ENCODE measurements at regions not wholly inside any gene's neighbourhood (a gene's known extent, or its start where the extent isn't known, plus 50 kb on each side); places are given as distances from the start of the nearest gene placed in this dataset.

DNA sequence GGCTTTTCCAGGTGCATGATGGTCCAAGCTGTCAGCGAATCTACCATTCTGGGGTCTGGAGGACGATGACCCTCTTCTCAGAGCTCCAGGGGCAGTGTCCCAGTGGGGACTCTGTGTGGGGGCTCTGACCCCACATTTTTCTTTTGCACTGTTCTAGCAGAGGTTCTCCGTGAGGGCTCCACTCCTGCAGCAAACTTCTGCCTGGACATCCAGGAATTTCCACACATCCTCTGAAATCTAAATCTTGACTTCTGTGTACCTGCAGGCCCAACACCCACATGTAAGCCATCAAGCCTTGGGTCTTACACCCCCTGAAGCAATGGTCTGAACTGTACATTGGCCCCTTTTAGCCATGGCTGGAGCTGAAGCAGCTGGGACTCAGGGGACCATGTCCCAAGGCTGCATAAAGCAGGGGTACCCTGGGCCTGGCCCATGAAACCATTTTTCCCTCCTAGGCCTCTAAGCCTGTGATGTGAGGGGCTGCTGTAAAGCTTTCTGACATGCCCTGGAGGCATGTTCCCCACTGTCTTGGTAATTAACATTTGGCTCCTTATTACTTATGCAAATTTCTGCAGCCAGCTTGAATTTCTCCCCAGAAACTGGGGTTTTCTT is 86.9 kb downstream of the ZNF783 start:
- CTCF ChIA-PET: no interaction called here
- POLR2A ChIA-PET: interaction anchor here (0.6 kb wide), 1 partner anchor 275 kb away, joined by 5 read pairs; no protein-coding TSS in a partner anchor

DNA sequence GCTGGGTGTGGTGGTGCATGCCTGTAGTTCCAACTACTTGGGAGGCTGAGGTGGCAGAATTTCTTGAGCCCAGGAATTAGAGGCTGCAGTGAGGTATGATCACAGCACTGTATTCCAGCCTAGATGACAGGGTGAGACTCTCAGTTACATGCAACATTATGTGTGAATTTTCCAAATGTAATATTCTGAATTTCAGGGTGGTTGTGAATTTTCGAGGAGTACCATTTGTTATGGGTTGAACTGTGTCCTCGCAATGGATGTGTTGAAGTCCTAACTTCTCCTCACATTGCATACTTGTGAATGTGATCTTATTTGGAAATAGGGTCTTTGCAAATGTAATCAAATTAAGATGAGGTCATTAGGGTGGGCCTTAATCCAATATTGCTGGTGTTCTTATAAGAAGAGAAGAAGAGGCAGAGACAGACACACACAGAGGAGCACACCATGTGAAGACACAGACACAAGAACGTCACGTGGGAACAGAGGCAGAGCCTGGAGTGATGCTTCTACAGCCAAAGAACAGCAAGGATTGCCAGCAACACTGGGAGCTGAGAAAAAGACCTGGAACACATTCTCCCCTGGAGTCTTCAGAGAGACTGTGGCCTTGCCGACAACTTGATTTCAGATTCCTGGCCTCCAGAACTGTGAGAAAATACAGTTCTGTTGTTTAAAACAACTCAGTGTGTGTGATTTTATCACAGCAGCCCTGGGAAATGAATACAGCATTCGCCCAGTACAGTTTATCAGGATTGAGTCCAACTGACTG is 91.9 kb downstream of the ZNF783 start:
- no peak overlapping the region for H3K27ac ChIP-seq (ENCODE audit: extremely low read depth, low read depth, low read length)
- CTCF ChIA-PET: no interaction called here
- TF ChIP-seq ZNF175 (tag by site-specific recombination; IDR thresholded peaks at IDR 0.05) (no peak), ZNF335 (tag by site-specific recombination; conservative IDR thresholded peaks at IDR 0.05) (no peak), ZXDB (tag by site-specific recombination; IDR thresholded peaks at IDR 0.05) (no peak), HOXD13 (CRISPR knock-in tag; IDR thresholded peaks at IDR 0.05; ENCODE audit: borderline replicate concordance) (no peak), ZNF600 (tag by site-specific recombination; IDR thresholded peaks at IDR 0.05) (no peak), ZNF501 (tag by site-specific recombination; IDR thresholded peaks at IDR 0.05) (no peak), ZNF10 (tag by site-specific recombination; IDR thresholded peaks at IDR 0.05) (no peak), ZNF16 (tag by site-specific recombination; IDR thresholded peaks at IDR 0.05; ENCODE audit: low read depth) (no peak), ZNF2 (tag by site-specific recombination; IDR thresholded peaks at IDR 0.05) (no peak), ZFP37 (tag by site-specific recombination; IDR thresholded peaks at IDR 0.05) (no peak), ZNF404 (tag by site-specific recombination; IDR thresholded peaks at IDR 0.05) (no peak), SCRT2 (tag by site-specific recombination; IDR thresholded peaks at IDR 0.05) (no peak), ZNF707 (tag by site-specific recombination; IDR thresholded peaks at IDR 0.05) (no peak)
- TF ChIP-seq, protein P1, sequence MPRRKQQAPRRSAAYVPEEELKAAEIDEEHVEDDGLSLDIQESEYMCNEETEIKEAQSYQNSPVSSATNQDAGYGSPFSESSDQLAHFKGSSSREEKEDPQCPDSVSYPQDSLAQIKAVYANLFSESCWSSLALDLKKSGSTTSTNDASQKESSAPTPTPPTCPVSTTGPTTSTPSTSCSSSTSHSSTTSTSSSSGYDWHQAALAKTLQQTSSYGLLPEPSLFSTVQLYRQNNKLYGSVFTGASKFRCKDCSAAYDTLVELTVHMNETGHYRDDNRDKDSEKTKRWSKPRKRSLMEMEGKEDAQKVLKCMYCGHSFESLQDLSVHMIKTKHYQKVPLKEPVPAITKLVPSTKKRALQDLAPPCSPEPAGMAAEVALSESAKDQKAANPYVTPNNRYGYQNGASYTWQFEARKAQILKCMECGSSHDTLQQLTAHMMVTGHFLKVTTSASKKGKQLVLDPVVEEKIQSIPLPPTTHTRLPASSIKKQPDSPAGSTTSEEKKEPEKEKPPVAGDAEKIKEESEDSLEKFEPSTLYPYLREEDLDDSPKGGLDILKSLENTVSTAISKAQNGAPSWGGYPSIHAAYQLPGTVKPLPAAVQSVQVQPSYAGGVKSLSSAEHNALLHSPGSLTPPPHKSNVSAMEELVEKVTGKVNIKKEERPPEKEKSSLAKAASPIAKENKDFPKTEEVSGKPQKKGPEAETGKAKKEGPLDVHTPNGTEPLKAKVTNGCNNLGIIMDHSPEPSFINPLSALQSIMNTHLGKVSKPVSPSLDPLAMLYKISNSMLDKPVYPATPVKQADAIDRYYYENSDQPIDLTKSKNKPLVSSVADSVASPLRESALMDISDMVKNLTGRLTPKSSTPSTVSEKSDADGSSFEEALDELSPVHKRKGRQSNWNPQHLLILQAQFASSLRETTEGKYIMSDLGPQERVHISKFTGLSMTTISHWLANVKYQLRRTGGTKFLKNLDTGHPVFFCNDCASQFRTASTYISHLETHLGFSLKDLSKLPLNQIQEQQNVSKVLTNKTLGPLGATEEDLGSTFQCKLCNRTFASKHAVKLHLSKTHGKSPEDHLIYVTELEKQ (tag by site-specific recombination; IDR thresholded peaks at IDR 0.05; ENCODE audit: borderline replicate concordance): no peak
- TF ChIP-seq, protein P2, sequence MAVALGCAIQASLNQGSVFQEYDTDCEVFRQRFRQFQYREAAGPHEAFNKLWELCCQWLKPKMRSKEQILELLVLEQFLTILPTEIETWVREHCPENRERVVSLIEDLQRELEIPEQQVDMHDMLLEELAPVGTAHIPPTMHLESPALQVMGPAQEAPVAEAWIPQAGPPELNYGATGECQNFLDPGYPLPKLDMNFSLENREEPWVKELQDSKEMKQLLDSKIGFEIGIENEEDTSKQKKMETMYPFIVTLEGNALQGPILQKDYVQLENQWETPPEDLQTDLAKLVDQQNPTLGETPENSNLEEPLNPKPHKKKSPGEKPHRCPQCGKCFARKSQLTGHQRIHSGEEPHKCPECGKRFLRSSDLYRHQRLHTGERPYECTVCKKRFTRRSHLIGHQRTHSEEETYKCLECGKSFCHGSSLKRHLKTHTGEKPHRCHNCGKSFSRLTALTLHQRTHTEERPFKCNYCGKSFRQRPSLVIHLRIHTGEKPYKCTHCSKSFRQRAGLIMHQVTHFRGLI (tag by site-specific recombination; IDR thresholded peaks at IDR 0.05): no peak
- TF ChIP-seq, protein P3, sequence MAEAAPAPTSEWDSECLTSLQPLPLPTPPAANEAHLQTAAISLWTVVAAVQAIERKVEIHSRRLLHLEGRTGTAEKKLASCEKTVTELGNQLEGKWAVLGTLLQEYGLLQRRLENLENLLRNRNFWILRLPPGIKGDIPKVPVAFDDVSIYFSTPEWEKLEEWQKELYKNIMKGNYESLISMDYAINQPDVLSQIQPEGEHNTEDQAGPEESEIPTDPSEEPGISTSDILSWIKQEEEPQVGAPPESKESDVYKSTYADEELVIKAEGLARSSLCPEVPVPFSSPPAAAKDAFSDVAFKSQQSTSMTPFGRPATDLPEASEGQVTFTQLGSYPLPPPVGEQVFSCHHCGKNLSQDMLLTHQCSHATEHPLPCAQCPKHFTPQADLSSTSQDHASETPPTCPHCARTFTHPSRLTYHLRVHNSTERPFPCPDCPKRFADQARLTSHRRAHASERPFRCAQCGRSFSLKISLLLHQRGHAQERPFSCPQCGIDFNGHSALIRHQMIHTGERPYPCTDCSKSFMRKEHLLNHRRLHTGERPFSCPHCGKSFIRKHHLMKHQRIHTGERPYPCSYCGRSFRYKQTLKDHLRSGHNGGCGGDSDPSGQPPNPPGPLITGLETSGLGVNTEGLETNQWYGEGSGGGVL (tag by site-specific recombination; IDR thresholded peaks at IDR 0.05): no peak
- TF ChIP-seq, protein P4, sequence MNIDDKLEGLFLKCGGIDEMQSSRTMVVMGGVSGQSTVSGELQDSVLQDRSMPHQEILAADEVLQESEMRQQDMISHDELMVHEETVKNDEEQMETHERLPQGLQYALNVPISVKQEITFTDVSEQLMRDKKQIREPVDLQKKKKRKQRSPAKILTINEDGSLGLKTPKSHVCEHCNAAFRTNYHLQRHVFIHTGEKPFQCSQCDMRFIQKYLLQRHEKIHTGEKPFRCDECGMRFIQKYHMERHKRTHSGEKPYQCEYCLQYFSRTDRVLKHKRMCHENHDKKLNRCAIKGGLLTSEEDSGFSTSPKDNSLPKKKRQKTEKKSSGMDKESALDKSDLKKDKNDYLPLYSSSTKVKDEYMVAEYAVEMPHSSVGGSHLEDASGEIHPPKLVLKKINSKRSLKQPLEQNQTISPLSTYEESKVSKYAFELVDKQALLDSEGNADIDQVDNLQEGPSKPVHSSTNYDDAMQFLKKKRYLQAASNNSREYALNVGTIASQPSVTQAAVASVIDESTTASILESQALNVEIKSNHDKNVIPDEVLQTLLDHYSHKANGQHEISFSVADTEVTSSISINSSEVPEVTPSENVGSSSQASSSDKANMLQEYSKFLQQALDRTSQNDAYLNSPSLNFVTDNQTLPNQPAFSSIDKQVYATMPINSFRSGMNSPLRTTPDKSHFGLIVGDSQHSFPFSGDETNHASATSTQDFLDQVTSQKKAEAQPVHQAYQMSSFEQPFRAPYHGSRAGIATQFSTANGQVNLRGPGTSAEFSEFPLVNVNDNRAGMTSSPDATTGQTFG (tag by site-specific recombination; IDR thresholded peaks at IDR 0.05; ENCODE audit: borderline replicate concordance): no peak

More for the DNA sequence above, 86.9 kb downstream of the ZNF783 start:
- Histone ChIP-seq H3K27ac (ENCODE audit: extremely low read depth, low read depth, low read length) (no peak overlapping the region), H3K4me1 (ENCODE audit: control insufficient read depth, insufficient read depth, low read length) (no peaks in the 10 kb centered on the region), H3K36me3 (ENCODE audit: control insufficient read depth in 2 of 2, insufficient read depth in 1 of 2, low read length in 2 of 2) (no peaks in the 10 kb centered on the region), H3K9me3 (ENCODE audit: control insufficient read depth, insufficient read depth, low read depth, low read length) (no peaks in the 10 kb centered on the region), H3K4me3 (ENCODE audit: low read depth, low read length) (no peak overlapping the region)
- TF ChIP-seq ZNF169 (tag by site-specific recombination; IDR thresholded peaks at IDR 0.05) (no peak), ZNF510 (tag by site-specific recombination; IDR thresholded peaks at IDR 0.05; ENCODE audit: insufficient replicate concordance) (no peak), ZNF585B (tag by site-specific recombination; IDR thresholded peaks at IDR 0.05) (peak; percentile 82), ZNF610 (tag by site-specific recombination; IDR thresholded peaks at IDR 0.05; ENCODE audit: borderline replicate concordance) (no peak), SETDB1 (IDR thresholded peaks at IDR 0.05; ENCODE audit: insufficient read length, low read length) (peak; percentile 89)
- TF ChIP-seq, protein P5, sequence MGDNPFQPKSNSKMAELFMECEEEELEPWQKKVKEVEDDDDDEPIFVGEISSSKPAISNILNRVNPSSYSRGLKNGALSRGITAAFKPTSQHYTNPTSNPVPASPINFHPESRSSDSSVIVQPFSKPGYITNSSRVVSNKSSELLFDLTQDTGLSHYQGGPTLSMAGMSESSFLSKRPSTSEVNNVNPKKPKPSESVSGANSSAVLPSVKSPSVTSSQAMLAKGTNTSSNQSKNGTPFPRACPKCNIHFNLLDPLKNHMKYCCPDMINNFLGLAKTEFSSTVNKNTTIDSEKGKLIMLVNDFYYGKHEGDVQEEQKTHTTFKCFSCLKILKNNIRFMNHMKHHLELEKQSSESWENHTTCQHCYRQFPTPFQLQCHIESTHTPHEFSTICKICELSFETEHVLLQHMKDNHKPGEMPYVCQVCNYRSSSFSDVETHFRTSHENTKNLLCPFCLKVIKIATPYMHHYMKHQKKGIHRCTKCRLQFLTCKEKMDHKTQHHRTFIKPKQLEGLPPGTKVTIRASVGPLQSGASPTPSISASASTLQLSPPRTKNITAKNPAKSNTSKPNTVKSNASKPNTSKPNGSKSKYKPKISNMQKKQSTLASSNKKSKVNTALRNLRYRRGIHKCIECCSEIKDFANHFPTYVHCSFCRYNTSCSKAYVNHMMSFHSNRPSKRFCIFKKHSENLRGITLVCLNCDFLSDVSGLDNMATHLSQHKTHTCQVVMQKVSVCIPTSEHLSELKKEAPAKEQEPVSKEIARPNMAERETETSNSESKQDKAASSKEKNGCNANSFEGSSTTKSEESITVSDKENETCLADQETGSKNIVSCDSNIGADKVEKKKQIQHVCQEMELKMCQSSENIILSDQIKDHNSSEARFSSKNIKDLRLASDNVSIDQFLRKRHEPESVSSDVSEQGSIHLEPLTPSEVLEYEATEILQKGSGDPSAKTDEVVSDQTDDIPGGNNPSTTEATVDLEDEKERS (tag by site-specific recombination; IDR thresholded peaks at IDR 0.05): 0 out of 2 replicates have a peak, but pooled peaks have one; percentile 51

More for the DNA sequence above, 91.9 kb downstream of the ZNF783 start:
- no peaks in the 10 kb centered on the region for H3K36me3 ChIP-seq (ENCODE audit: control insufficient read depth in 2 of 2, insufficient read depth in 1 of 2, low read length in 2 of 2)
- POLR2A ChIA-PET: no interaction called here
- H3K9me3 ChIP-seq (ENCODE audit: control insufficient read depth, insufficient read depth, low read depth, low read length): no peaks in the 10 kb centered on the region
- no peaks in the 10 kb centered on the region for H3K4me1 ChIP-seq (ENCODE audit: control insufficient read depth, insufficient read depth, low read length)
- H3K4me3 ChIP-seq (ENCODE audit: low read depth, low read length): no peak overlapping the region

Measured in HEK293 (cell line).